ENCODE measurements at regions not wholly inside any gene's neighbourhood (a gene's known extent, or its start where the extent isn't known, plus 50 kb on each side); places are given as distances from the start of the nearest gene placed in this dataset.

GRCh38 chr2:17306706-17307105 is 211.5 kb downstream of the RAD51AP2 start:
- DNase-seq (ENCODE audit: insufficient read length, low spot score) (no peak), FAIRE-seq (no peak)
- no peak for TF ChIP-seq POLR2A (IDR thresholded peaks at IDR 0.05; ENCODE audit: low read depth, low read length)

DNA sequence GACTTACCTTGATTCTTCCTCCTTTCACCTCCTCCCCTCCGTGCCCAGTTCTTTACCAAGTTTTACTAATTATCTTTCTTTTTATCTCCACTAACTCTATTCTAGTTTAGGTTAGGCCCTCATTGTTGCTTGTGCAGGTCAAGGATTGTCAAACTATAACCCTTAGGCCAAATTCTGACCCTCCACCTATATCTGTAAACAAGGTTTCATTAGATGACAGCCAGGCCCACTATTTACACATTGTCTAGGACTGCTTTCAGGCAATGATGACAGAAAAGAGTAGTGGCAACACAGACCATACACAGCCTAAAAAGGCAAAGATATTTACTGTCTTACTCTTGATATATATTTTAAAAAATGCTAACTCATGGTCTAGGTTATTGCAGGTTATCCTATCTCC is 212.0 kb downstream of the RAD51AP2 start:
- TF ChIP-seq POLR2A (IDR thresholded peaks at IDR 0.05; ENCODE audit: low read depth, low read length), result no peak
- DNase-seq (ENCODE audit: insufficient read length, low spot score), result no peak
- no peak for FAIRE-seq

- TF ChIP-seq POLR2A (IDR thresholded peaks at IDR 0.05; ENCODE audit: low read depth, low read length), result no peak
- FAIRE-seq, result no peak
- no peak for DNase-seq (ENCODE audit: insufficient read length, low spot score)
Measured at GRCh38 chr2:17303521-17303920, 214.7 kb downstream of the RAD51AP2 start.

DNA sequence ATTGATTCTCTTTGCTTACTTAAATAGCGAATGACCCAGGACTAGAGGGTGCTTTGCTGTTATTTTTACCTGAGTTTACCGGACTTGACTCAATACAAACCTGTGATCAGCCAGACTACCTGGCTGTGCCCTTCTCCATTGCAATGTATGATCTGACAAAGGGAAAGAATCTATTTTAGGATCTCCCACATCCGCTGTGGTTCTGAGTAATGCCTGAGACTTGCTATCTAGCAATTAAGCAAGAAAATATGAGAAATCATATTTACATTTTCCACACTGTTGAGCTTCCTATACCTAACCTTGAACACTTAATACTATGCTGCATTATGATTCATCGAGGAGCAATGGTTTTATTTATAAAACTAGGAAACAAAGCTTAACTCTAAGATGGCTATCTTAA is 215.2 kb downstream of the RAD51AP2 start:
- no peak for TF ChIP-seq POLR2A (IDR thresholded peaks at IDR 0.05; ENCODE audit: low read depth, low read length)
- DNase-seq (ENCODE audit: insufficient read length, low spot score), result no peak
- no peak for FAIRE-seq

- no peak for TF ChIP-seq POLR2A (IDR thresholded peaks at IDR 0.05; ENCODE audit: low read depth, low read length)
- FAIRE-seq, result no peak
- no peak for DNase-seq (ENCODE audit: insufficient read length, low spot score)
Measured at GRCh38 chr2:17302281-17302680, 216.0 kb downstream of the RAD51AP2 start.

DNA sequence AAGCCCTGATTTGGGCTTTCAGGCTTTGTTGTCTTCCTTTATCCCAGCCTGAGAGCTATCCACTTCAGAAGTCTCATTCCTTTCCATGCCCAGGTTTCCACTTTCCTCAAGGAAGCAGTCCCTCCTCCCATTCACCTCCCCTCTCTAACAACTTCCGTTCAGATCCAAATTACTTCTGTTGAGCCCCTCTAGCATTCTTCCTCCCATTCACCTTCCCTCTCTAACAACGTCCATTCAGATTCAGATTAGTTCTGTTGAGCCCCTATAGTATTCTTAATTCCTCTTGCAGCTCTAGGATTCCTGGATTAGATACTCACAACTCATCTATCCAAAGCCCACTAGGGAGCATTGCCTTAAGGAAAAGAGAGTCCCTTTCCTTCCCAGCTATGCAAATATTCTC is 216.8 kb downstream of the RAD51AP2 start:
- DNase-seq (ENCODE audit: insufficient read length, low spot score) (no peak), FAIRE-seq (no peak)
- no peak for TF ChIP-seq POLR2A (IDR thresholded peaks at IDR 0.05; ENCODE audit: low read depth, low read length)

GRCh38 chr2:17299891-17300540 is 218.2 kb downstream of the RAD51AP2 start:
- FAIRE-seq, result no peak
- no peak for DNase-seq (ENCODE audit: insufficient read length, low spot score)
- no peak for TF ChIP-seq POLR2A (IDR thresholded peaks at IDR 0.05; ENCODE audit: low read depth, low read length)

DNA sequence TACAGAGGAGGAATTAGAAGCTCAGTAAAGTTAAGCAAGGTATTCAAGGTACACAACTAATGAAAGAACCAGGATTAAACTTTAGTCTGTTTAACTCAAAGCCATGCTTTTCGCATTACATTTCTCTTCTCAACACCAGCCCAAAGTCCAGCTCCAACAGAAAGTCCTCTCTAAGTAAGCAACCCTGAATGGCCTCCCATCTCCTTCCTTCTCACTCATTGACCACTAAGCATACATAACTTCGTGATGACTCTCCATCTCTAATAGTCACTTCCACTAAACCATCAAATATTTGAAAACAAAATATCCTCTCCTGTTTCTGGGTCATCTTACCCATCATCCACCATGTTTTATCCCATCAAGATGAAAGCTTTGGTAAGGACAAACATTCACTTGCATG is 219.8 kb downstream of the RAD51AP2 start:
- no peak for DNase-seq (ENCODE audit: insufficient read length, low spot score)
- no peak for FAIRE-seq
- TF ChIP-seq POLR2A (IDR thresholded peaks at IDR 0.05; ENCODE audit: low read depth, low read length), result no peak

DNA sequence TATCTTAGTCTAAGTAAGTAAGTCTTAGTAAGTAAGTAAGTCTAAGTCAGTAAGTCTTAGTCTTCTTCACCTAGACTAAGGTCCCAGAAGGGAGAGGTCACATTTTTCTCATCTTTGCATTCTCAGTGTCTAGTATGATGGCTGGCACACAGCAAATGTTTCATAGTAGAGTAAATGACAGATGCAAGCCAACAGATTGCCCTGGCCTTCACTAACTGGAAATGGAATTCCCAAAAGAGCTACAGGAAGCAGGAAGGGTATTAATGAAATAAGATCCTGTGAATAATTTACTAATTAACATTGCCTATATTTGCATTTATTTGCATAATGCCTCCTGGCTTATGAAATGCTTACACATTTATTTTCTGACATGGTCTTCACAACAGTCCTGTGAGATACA is 221.6 kb downstream of the RAD51AP2 start:
- no peak for DNase-seq (ENCODE audit: insufficient read length, low spot score)
- no peak for TF ChIP-seq POLR2A (IDR thresholded peaks at IDR 0.05; ENCODE audit: low read depth, low read length)
- FAIRE-seq, result no peak

DNA sequence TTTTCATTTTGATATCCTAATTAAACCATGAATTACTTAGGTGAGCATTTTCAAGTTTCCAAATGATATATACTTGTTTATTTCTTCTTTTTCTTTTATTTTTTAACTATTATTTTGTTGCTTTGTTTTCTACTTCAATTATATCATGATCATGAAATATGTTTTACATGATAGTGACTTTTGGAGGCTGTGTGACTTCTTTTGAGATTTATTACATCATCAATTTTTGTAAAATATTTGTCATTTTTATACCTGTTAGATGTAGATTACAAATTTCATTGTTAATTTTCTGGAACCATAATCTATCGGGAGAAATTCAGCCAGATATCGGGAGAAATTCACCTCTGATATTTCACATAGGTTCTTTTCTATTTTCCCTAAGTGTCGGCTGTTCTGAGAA is 228.6 kb downstream of the RAD51AP2 start:
- DNase-seq (ENCODE audit: insufficient read length, low spot score), result no peak
- FAIRE-seq, result no peak
- TF ChIP-seq POLR2A (IDR thresholded peaks at IDR 0.05; ENCODE audit: low read depth, low read length), result no peak

- no peak for DNase-seq (ENCODE audit: insufficient read length, low spot score)
- no peak for TF ChIP-seq POLR2A (IDR thresholded peaks at IDR 0.05; ENCODE audit: low read depth, low read length)
- no peak for FAIRE-seq
Measured at GRCh38 chr2:17287183-17287582, 231.1 kb downstream of the RAD51AP2 start.

DNA sequence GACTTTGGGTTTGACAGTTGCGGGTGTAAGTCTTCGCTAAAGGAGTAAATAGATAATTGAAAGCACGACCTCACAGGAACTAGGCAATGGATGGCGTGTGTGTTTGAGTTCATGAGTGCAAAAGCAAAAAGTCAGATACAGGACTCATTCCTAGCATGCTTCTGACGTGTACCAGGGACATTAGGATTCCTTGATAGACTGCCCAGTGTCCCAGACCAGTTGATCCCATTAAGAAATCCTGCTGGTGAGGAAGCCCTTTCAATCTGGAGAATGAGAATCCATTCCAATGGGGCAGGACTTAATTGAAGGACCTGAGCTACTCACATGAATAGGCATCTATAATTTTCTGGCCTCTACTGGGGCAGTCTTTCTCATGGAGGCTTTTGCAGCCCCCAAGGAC is 235.4 kb downstream of the RAD51AP2 start:
- DNase-seq (ENCODE audit: insufficient read length, low spot score) (no peak), FAIRE-seq (no peak)
- no peak for TF ChIP-seq POLR2A (IDR thresholded peaks at IDR 0.05; ENCODE audit: low read depth, low read length)

GRCh38 chr2:17282245-17282644 is 236.0 kb downstream of the RAD51AP2 start:
- FAIRE-seq, result no peak

GRCh38 chr2:17276220-17276619 is 242.0 kb downstream of the RAD51AP2 start:
- no peak for TF ChIP-seq POLR2A (IDR thresholded peaks at IDR 0.05; ENCODE audit: low read depth, low read length)
- DNase-seq (ENCODE audit: insufficient read length, low spot score), result no peak
- no peak for FAIRE-seq

More at GRCh38 chr2:17282245-17282644, 236.0 kb downstream of the RAD51AP2 start:
- no peak for TF ChIP-seq POLR2A (IDR thresholded peaks at IDR 0.05; ENCODE audit: low read depth, low read length)
- no peak for DNase-seq (ENCODE audit: insufficient read length, low spot score)

DNA sequence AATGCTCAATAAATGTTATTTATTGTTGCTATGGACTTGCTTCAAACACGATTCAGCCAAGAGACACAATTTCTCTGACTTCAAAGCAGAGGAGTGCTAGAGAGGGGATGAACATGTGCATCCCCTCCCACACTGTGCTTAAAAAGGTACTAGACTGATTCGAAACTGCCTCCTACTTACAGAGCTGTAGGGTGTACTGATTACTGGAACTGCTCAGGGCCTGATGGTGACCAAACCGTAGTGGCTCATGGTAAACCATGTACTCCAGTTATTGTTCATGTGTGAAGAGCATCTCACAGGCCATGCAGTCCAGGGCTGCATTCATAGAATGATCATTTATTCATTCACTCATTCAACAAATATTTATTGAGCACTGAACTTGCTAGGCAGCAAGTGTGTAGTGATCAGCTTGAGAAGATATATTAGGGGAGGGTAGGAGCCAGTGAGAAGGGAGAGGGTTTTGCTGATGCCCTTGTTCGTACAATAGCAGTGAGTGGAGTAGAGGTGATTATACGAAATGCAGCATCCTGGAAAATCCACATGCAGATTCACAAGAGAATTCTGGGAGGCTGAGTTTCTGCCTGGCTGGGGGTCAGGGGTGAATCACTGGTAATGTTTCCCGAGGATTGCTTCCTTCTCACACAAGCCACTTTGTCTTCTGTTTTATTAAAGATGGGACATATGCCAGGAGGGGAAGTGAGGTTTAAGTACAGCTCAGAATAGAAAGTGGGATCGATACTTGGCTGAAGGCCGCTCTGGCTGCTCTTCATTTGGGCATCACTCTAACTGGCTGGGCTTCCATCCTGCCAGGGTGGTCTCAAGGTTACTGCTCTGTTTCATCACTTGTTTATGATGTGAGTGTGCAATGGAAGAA is 245.4 kb downstream of the RAD51AP2 start:
- no peak for FAIRE-seq
- DNase-seq (ENCODE audit: insufficient read length, low spot score), result no peak
- TF ChIP-seq POLR2A (IDR thresholded peaks at IDR 0.05; ENCODE audit: low read depth, low read length), result no peak
